Neural cell (in vitro differentiated cells): ENCODE measurements at regions not wholly inside any gene's neighbourhood (a gene's known extent, or its start where the extent isn't known, plus 50 kb on each side); places are given as distances from the start of the nearest gene placed in this dataset.

Source experiments
- H2AFZ ChIP-seq: fragments of 200-600, 300-800 bp; sonication (generic), shearing (Covaris generic); 2 replicates; pipeline ENCODE4 v1.6.0; 2014; ENCODE audit warnings: low read depth, mild to moderate bottlenecking, antibody characterized with exemption, low read length, moderate library complexity
- H3F3A ChIP-seq: fragments of 200-600 bp; shearing (Covaris generic); 2 replicates; pipeline ENCODE4 v1.6.1; 2016; ENCODE audit warnings: mild to moderate bottlenecking, moderate library complexity, mixed read lengths, antibody characterized with exemption, low read length; ENCODE audit not compliant: insufficient read depth, poor library complexity, severe bottlenecking
- H3K27ac ChIP-seq: fragments of 200-600, 300-800 bp; sonication (generic), shearing (Covaris generic); 2 replicates; pipeline ENCODE4 v1.5.1; 2014; ENCODE audit warnings: mild to moderate bottlenecking, low read length, moderate library complexity
- H3K27me3 ChIP-seq: fragments of 300-800, 200-600 bp; sonication (generic), shearing (Covaris generic); 2 replicates; pipeline ENCODE4 v1.6.0; 2014; ENCODE audit warnings: mild to moderate bottlenecking, low read depth, low read length, moderate library complexity; ENCODE audit not compliant: insufficient read depth
- H3K36me3 ChIP-seq: fragments of 300-800, 200-600 bp; sonication (generic), shearing (Covaris generic); 2 replicates; pipeline ENCODE4 v1.5.1; 2014; ENCODE audit warnings: mild to moderate bottlenecking, antibody characterized with exemption, low read length, moderate library complexity; ENCODE audit not compliant: insufficient read depth
- H3K4me2 ChIP-seq: fragments of 300-800, 200-600 bp; sonication (generic), shearing (Covaris generic); 2 replicates; pipeline ENCODE4 v1.6.0; 2014; ENCODE audit warnings: mild to moderate bottlenecking, low read length
- H3K4me3 ChIP-seq: fragments of 300-800, 200-600 bp; sonication (generic), shearing (Covaris generic); 2 replicates; pipeline ENCODE4 v1.5.1; 2014; ENCODE audit warnings: mild to moderate bottlenecking, low read length, moderate library complexity
- H3K79me2 ChIP-seq: fragments of 200-600 bp; shearing (Covaris generic); replicated peaks from 2 replicates; pipeline ENCODE4 v1.6.0; 2014; ENCODE audit warnings: mild to moderate bottlenecking, low read length, moderate library complexity; ENCODE audit not compliant: insufficient read depth
- H3K9ac ChIP-seq: fragments of 300-800, 200-600 bp; sonication (generic), shearing (Covaris generic); 2 replicates; pipeline ENCODE4 v1.6.1; 2016; ENCODE audit warnings: mild to moderate bottlenecking, low read length, mixed read lengths
- H3K9me2 ChIP-seq: fragments of 200-600 bp; shearing (Covaris generic); 2 replicates; pipeline ENCODE4 v1.6.1; 2016; ENCODE audit warnings: mild to moderate bottlenecking, low read length, mixed read lengths; ENCODE audit not compliant: insufficient read depth
- H3K9me3 ChIP-seq: fragments of 200-600, 300-800 bp; sonication (generic), shearing (Covaris generic); 2 replicates; pipeline ENCODE4 v1.6.1; 2016; ENCODE audit warnings: mild to moderate bottlenecking, mixed run types, low read length, moderate library complexity, mixed read lengths
- H4K20me1 ChIP-seq: fragments of 200-600 bp; shearing (Covaris generic); 2 replicates; pipeline ENCODE4 v1.6.1; 2016; ENCODE audit warnings: mild to moderate bottlenecking, mixed run types; ENCODE audit not compliant: insufficient read depth
- EP300 ChIP-seq: fragments of 450-650 bp; conservative IDR thresholded peaks from 2 replicates; pipeline ENCODE4 v1.6.1; 2014; ENCODE audit warnings: antibody characterized with exemption, mild to moderate bottlenecking, moderate library complexity; ENCODE audit not compliant: poor library complexity, severe bottlenecking
- EZH2 ChIP-seq: fragments of 200-600, 300-800 bp; shearing (Covaris generic), sonication (generic); IDR thresholded peaks from 2 replicates; pipeline ENCODE4 v1.6.1; 2014; ENCODE audit warnings: antibody characterized with exemption, low read length, borderline replicate concordance, mild to moderate bottlenecking; ENCODE audit not compliant: insufficient read depth, poor library complexity, severe bottlenecking
- MXI1 ChIP-seq: fragments of 450-650 bp; conservative IDR thresholded peaks from 2 replicates; pipeline ENCODE4 v1.6.1; 2014; ENCODE audit warnings: antibody characterized with exemption, mild to moderate bottlenecking; ENCODE audit not compliant: poor library complexity, severe bottlenecking
- POLR2AphosphoS5 ChIP-seq: IDR thresholded peaks from 2 replicates; pipeline ENCODE4 v1.6.1; 2012
- RAD21 ChIP-seq: fragments of 450-650 bp; conservative IDR thresholded peaks from 2 replicates; pipeline ENCODE4 v1.6.1; 2014; ENCODE audit warnings: antibody characterized with exemption, mild to moderate bottlenecking, moderate library complexity
- REST ChIP-seq: IDR thresholded peaks from 2 replicates; pipeline ENCODE4 v1.6.1; 2012; ENCODE audit warnings: borderline replicate concordance
- SMC3 ChIP-seq: fragments of 450-650 bp; conservative IDR thresholded peaks from 2 replicates; pipeline ENCODE4 v1.6.1; 2014; ENCODE audit warnings: antibody characterized with exemption, mild to moderate bottlenecking, moderate library complexity; ENCODE audit not compliant: poor library complexity
- TAF1 ChIP-seq: IDR thresholded peaks from 2 replicates; pipeline ENCODE4 v1.6.1; 2012; ENCODE audit warnings: low read depth
- TF ChIP-seq, protein P1 (sequence below): fragments of 450-650 bp; IDR thresholded peaks from 2 replicates; pipeline ENCODE4 v1.5.1; 2014; ENCODE audit warnings: antibody characterized with exemption, mild to moderate bottlenecking, moderate library complexity; ENCODE audit not compliant: poor library complexity, severe bottlenecking

DNA sequence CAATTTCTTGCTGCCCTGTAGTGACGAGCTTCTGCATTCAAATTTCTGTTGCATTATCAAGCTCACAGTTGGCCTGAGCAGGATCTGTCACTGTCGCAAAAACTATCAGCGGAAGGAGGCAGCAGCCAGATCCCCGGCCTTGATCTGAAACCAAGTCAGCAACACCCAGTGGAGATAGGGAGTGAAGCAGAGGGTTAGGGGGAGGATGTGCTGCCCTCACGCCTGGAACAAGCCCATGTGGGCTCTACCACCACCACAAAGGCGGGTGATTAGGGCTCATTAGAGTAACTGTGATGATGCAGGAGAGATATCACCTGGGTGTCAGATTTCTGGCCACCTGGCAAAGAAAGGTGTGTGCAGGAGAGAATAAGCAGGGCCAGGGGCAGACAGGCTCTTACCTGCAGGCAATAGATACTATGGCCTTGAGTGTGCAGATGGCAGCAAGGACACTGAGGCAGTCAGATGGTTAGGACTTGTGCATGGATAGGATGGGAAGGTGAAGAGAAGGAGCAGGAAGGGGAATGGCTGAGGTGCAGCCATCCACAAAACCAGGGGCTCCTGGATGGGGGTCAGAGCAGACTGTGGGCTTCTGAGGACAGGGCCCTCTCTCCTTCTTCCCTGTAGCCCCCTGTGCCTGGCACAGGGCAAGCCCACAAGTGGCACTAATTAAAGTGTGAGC is 417.3 kb downstream of the RPS24 start:
- H2AFZ ChIP-seq: no peak overlapping the region
- no peaks in the 10 kb centered on the region for H3K79me2 ChIP-seq
- no peaks in the 10 kb centered on the region for H3K9me2 ChIP-seq
- no peak overlapping the region for H3K9ac ChIP-seq
- H3K27ac ChIP-seq: no peak overlapping the region
- no peaks in the 10 kb centered on the region for H3K9me3 ChIP-seq
- H3K4me2 ChIP-seq: no peak overlapping the region
- no peaks in the 10 kb centered on the region for H3F3A ChIP-seq
- H4K20me1 ChIP-seq: no peaks in the 10 kb centered on the region
- no peaks in the 10 kb centered on the region for H3K27me3 ChIP-seq
- TF ChIP-seq EP300 (no peak), SMC3 (no peak), EZH2 (no peak), POLR2AphosphoS5 (no peak), TAF1 (no peak), REST (no peak), RAD21 (no peak), MXI1 (no peak)
- TF ChIP-seq, protein P1, sequence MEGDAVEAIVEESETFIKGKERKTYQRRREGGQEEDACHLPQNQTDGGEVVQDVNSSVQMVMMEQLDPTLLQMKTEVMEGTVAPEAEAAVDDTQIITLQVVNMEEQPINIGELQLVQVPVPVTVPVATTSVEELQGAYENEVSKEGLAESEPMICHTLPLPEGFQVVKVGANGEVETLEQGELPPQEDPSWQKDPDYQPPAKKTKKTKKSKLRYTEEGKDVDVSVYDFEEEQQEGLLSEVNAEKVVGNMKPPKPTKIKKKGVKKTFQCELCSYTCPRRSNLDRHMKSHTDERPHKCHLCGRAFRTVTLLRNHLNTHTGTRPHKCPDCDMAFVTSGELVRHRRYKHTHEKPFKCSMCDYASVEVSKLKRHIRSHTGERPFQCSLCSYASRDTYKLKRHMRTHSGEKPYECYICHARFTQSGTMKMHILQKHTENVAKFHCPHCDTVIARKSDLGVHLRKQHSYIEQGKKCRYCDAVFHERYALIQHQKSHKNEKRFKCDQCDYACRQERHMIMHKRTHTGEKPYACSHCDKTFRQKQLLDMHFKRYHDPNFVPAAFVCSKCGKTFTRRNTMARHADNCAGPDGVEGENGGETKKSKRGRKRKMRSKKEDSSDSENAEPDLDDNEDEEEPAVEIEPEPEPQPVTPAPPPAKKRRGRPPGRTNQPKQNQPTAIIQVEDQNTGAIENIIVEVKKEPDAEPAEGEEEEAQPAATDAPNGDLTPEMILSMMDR: no peak
- no peak overlapping the region for H3K4me3 ChIP-seq
- no peaks in the 10 kb centered on the region for H3K36me3 ChIP-seq

- no peak overlapping the region for H3K4me2 ChIP-seq
- H3K27ac ChIP-seq: no peak overlapping the region
These were observed 417.9 kb downstream of the RPS24 start for GRCh38 chr10:78451592-78451991.

More at GRCh38 chr10:78451592-78451991, 417.9 kb downstream of the RPS24 start:
- no peak overlapping the region for H3K4me3 ChIP-seq
- H3K9me3 ChIP-seq: no peaks in the 10 kb centered on the region
- H3K9me2 ChIP-seq: no peaks in the 10 kb centered on the region
- TF ChIP-seq MXI1: no peak
- H3F3A ChIP-seq: no peaks in the 10 kb centered on the region
- no peaks in the 10 kb centered on the region for H4K20me1 ChIP-seq
- H2AFZ ChIP-seq: no peak overlapping the region
- no peaks in the 10 kb centered on the region for H3K27me3 ChIP-seq
- H3K36me3 ChIP-seq: no peaks in the 10 kb centered on the region
- no peak overlapping the region for H3K9ac ChIP-seq
- H3K79me2 ChIP-seq: no peaks in the 10 kb centered on the region
